ENCODE measurements at regions not wholly inside any gene's neighbourhood (a gene's known extent, or its start where the extent isn't known, plus 50 kb on each side); places are given as distances from the start of the nearest gene placed in this dataset.
"Not testable (repeated sequence)": the region's sequence is repeated elsewhere in the genome, so short reads cannot be mapped to it uniquely, and the experiment has no call there.

- DNase-seq, result no peak
Observed at GRCh38 chr18:10121786-10122515, 208.1 kb downstream of the VAPA start.

- no peak for DNase-seq
Observed at GRCh38 chr18:10122988-10123950, 209.5 kb downstream of the VAPA start.

- DNase-seq, result no peak
Observed at GRCh38 chr18:10124071-10124470, 210.3 kb downstream of the VAPA start.

GRCh38 chr18:10124557-10124956 lies 210.7 kb downstream of the VAPA start:
- no peak for DNase-seq

- DNase-seq, result no peak
Observed at GRCh38 chr18:10124967-10125366, 211.2 kb downstream of the VAPA start.

GRCh38 chr18:10127729-10128128 lies 213.9 kb downstream of the VAPA start:
- DNase-seq, result no peak

- DNase-seq, result no peak
Observed at GRCh38 chr18:10128921-10129501, 215.2 kb downstream of the VAPA start.

- no peak for DNase-seq
Observed at GRCh38 chr18:10130606-10131005, 216.8 kb downstream of the VAPA start.

- DNase-seq, result no peak
Observed at GRCh38 chr18:10131081-10131459, 217.3 kb downstream of the VAPA start.

GRCh38 chr18:10131460-10132395 lies 217.9 kb downstream of the VAPA start:
- no peak for DNase-seq

- DNase-seq, result no peak
Observed at GRCh38 chr18:10133516-10133915, 219.7 kb downstream of the VAPA start.

- DNase-seq, result no peak
Observed at GRCh38 chr18:10134204-10134603, 220.4 kb downstream of the VAPA start.

GRCh38 chr18:10134749-10135148 lies 220.9 kb downstream of the VAPA start:
- DNase-seq, result not testable (repeated sequence)

GRCh38 chr18:10135302-10135926 lies 221.6 kb downstream of the VAPA start:
- no peak for DNase-seq

GRCh38 chr18:10138719-10139118 lies 224.9 kb downstream of the VAPA start:
- DNase-seq, result no peak

GRCh38 chr18:10139783-10140410 lies 226.1 kb downstream of the VAPA start:
- no peak for DNase-seq

GRCh38 chr18:10140461-10141282 lies 226.9 kb downstream of the VAPA start:
- DNase-seq, result no peak

- no peak for DNase-seq
Observed at GRCh38 chr18:10141559-10141958, 227.7 kb downstream of the VAPA start.

- DNase-seq, result no peak
Observed at GRCh38 chr18:10142056-10142455, 228.2 kb downstream of the VAPA start.

GRCh38 chr18:10142496-10143160 lies 228.8 kb downstream of the VAPA start:
- DNase-seq, result no peak

All from hematopoietic multipotent progenitor cell treated with erythropoietin and hydrocortisone succinate and interleukin-3 and kit ligand, for 8 days (in vitro differentiated cells).